ENCODE measurements at regions not wholly inside any gene's neighbourhood (a gene's known extent, or its start where the extent isn't known, plus 50 kb on each side); places are given as distances from the start of the nearest gene placed in this dataset.

DNA sequence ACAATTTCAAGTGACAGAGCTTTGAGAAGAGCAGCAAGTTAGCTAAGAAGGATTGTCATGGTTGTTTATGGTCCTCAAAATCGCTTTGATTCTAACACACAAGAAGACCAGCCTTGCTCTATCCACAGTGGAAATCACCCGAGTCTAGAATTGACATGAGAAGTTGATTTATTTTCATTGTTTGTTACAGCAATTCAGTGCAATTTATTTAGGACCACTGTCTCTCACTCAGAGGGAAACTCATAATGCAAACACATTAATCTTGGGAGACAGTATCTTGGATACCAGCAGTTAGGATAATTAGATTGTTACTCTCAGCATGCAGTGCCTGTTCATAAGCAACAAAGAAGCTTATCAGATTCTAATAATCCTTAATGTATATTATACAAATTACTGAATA, 498.9 kb downstream of the NTRK2 start:
- DNase-seq, result no peak
- H3K79me1 ChIP-seq (replicated peaks; ENCODE audit: low read length, poor library complexity, severe bottlenecking), result no peaks in the 10 kb centered on the region
- 60% methylated on average over 1 of the region's 2 CpGs for WGBS
- no peak overlapping the region for H4K8ac ChIP-seq (ENCODE audit: low read length)
- H4K91ac ChIP-seq (ENCODE audit: low read length), result no peak overlapping the region
- H3K4me1 ChIP-seq (ENCODE audit: control insufficient read depth, insufficient read depth, low read depth, low read length), result no peaks in the 10 kb centered on the region
- H3K4me3 ChIP-seq (ENCODE audit: insufficient read depth in 1 of 2, low read depth in 1 of 2, low read length in 2 of 2), result no peak overlapping the region
- no peak overlapping the region for H3K18ac ChIP-seq (ENCODE audit: low read depth in 1 of 2, low read length in 2 of 2)
- no peak overlapping the region for H2AK5ac ChIP-seq (ENCODE audit: low read length, severe bottlenecking)
- no peak overlapping the region for H2AFZ ChIP-seq (ENCODE audit: low read depth, low read length)
- no peak overlapping the region for H3K27ac ChIP-seq (ENCODE audit: low read length, poor library complexity, severe bottlenecking)
- no peak overlapping the region for H2BK12ac ChIP-seq (ENCODE audit: low read length in 2 of 2)
- no peaks in the 10 kb centered on the region for H3K36me3 ChIP-seq (ENCODE audit: control insufficient read depth in 1 of 2, insufficient read depth in 2 of 2, low read depth in 1 of 2, low read length in 2 of 2)
- H3K4me2 ChIP-seq (ENCODE audit: low read length, poor library complexity, severe bottlenecking), result no peak overlapping the region
- H3K27me3 ChIP-seq (ENCODE audit: control insufficient read depth in 1 of 2, insufficient read depth in 1 of 2, low read length in 2 of 2), result no peaks in the 10 kb centered on the region
- H3K4ac ChIP-seq (ENCODE audit: low read depth in 1 of 2, low read length in 2 of 2), result no peak overlapping the region
- H3K9ac ChIP-seq (ENCODE audit: low read length), result no peak overlapping the region
- no peak overlapping the region for H2BK5ac ChIP-seq (ENCODE audit: low read depth, low read length, poor library complexity, severe bottlenecking)
- no peak overlapping the region for H3K14ac ChIP-seq (ENCODE audit: low read length in 2 of 2)
- H2BK120ac ChIP-seq (ENCODE audit: low read depth, low read length), result no peak overlapping the region
- peaks cover 11% of the 10 kb centered on the region for H3K9me3 ChIP-seq (ENCODE audit: control insufficient read depth, low read length)
- no peak overlapping the region for H3K23ac ChIP-seq (ENCODE audit: low read length in 2 of 2)
- no peak overlapping the region for H2BK15ac ChIP-seq (ENCODE audit: low read depth, poor library complexity, severe bottlenecking)

DNA sequence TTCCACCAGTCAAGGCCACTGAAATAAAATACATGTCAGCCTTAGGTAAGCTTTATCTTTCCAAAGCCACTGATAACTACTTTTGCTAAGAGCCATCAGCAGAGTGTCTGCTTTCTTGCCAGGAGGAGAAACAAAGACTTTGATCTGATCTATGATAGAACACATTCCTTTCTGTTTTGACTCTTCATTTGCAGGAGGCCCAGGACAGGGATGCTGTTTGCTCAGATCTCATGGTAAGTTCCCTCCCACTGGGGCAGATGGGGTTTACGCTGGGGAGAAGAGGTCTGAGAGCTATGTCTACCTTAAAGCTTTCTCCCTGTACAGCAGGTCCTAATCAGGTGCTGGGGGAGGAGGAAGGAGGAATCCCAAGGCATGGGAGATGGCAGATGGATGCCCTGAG, 497.6 kb downstream of the NTRK2 start:
- Histone ChIP-seq H3K23ac (ENCODE audit: low read length in 2 of 2) (no peak overlapping the region), H4K91ac (ENCODE audit: low read length) (no peak overlapping the region), H2AK5ac (ENCODE audit: low read length, severe bottlenecking) (no peak overlapping the region), H3K4me1 (ENCODE audit: control insufficient read depth, insufficient read depth, low read depth, low read length) (no peaks in the 10 kb centered on the region), H2AFZ (ENCODE audit: low read depth, low read length) (no peak overlapping the region), H3K36me3 (ENCODE audit: control insufficient read depth in 1 of 2, insufficient read depth in 2 of 2, low read depth in 1 of 2, low read length in 2 of 2) (no peaks in the 10 kb centered on the region), H2BK15ac (ENCODE audit: low read depth, poor library complexity, severe bottlenecking) (no peak overlapping the region), H3K14ac (ENCODE audit: low read length in 2 of 2) (no peak overlapping the region), H4K8ac (ENCODE audit: low read length) (no peak overlapping the region), H3K9ac (ENCODE audit: low read length) (no peak overlapping the region), H3K4ac (ENCODE audit: low read depth in 1 of 2, low read length in 2 of 2) (no peak overlapping the region), H3K4me2 (ENCODE audit: low read length, poor library complexity, severe bottlenecking) (no peak overlapping the region), H2BK5ac (ENCODE audit: low read depth, low read length, poor library complexity, severe bottlenecking) (no peak overlapping the region), H2BK12ac (ENCODE audit: low read length in 2 of 2) (no peak overlapping the region), H3K4me3 (ENCODE audit: insufficient read depth in 1 of 2, low read depth in 1 of 2, low read length in 2 of 2) (no peak overlapping the region), H3K27me3 (ENCODE audit: control insufficient read depth in 1 of 2, insufficient read depth in 1 of 2, low read length in 2 of 2) (no peaks in the 10 kb centered on the region), H3K27ac (ENCODE audit: low read length, poor library complexity, severe bottlenecking) (no peak overlapping the region), H3K79me1 (replicated peaks; ENCODE audit: low read length, poor library complexity, severe bottlenecking) (no peaks in the 10 kb centered on the region), H3K18ac (ENCODE audit: low read depth in 1 of 2, low read length in 2 of 2) (no peak overlapping the region), H2BK120ac (ENCODE audit: low read depth, low read length) (no peak overlapping the region), H3K9me3 (ENCODE audit: control insufficient read depth, low read length) (peaks cover 17% of the 10 kb centered on the region)
- no peak for DNase-seq
- 67% methylated on average over 1 of the region's 1 CpG for WGBS

GRCh38 chr9:85163825-85164224, 494.3 kb downstream of the NTRK2 start:
- no peaks in the 10 kb centered on the region for H3K27me3 ChIP-seq (ENCODE audit: control insufficient read depth in 1 of 2, insufficient read depth in 1 of 2, low read length in 2 of 2)
- H2BK5ac ChIP-seq (ENCODE audit: low read depth, low read length, poor library complexity, severe bottlenecking), result no peak overlapping the region

DNA sequence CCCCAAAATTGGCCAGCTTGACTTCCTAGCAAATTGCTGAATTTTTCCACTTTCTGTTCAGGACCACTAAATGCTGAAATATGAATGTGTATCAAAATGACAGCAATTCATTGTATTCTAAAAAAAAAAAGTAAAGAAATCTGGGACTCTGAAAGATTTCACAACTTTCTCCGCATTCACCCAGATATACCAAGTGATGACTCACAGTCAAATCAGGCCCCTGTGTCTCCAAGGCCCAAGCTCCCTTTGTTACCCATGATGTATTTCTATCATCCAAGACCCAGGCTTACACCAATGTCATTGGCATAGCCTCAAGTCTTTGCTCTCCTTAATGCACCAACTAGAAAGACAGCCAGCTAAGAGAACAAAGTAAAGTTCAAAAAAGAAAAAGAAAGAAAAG, 493.9 kb downstream of the NTRK2 start:
- H2BK15ac ChIP-seq (ENCODE audit: low read depth, poor library complexity, severe bottlenecking), result no peak overlapping the region
- H4K8ac ChIP-seq (ENCODE audit: low read length), result no peak overlapping the region
- H4K91ac ChIP-seq (ENCODE audit: low read length), result no peak overlapping the region
- H3K9ac ChIP-seq (ENCODE audit: low read length), result peak overlapping the region; percentile 22
- H3K4me3 ChIP-seq (ENCODE audit: insufficient read depth in 1 of 2, low read depth in 1 of 2, low read length in 2 of 2), result no peak overlapping the region
- H3K4ac ChIP-seq (ENCODE audit: low read depth in 1 of 2, low read length in 2 of 2), result no peak overlapping the region
- H3K27me3 ChIP-seq (ENCODE audit: control insufficient read depth in 1 of 2, insufficient read depth in 1 of 2, low read length in 2 of 2), result no peaks in the 10 kb centered on the region
- H3K18ac ChIP-seq (ENCODE audit: low read depth in 1 of 2, low read length in 2 of 2), result no peak overlapping the region
- DNase-seq, result no peak
- H3K4me1 ChIP-seq (ENCODE audit: control insufficient read depth, insufficient read depth, low read depth, low read length), result no peaks in the 10 kb centered on the region
- H3K9me3 ChIP-seq (ENCODE audit: control insufficient read depth, low read length), result peaks cover 10% of the 10 kb centered on the region
- H3K14ac ChIP-seq (ENCODE audit: low read length in 2 of 2), result no peak overlapping the region
- H3K23ac ChIP-seq (ENCODE audit: low read length in 2 of 2), result no peak overlapping the region
- H2BK5ac ChIP-seq (ENCODE audit: low read depth, low read length, poor library complexity, severe bottlenecking), result no peak overlapping the region
- no peaks in the 10 kb centered on the region for H3K79me1 ChIP-seq (replicated peaks; ENCODE audit: low read length, poor library complexity, severe bottlenecking)
- no peak overlapping the region for H2BK12ac ChIP-seq (ENCODE audit: low read length in 2 of 2)
- no peaks in the 10 kb centered on the region for H3K36me3 ChIP-seq (ENCODE audit: control insufficient read depth in 1 of 2, insufficient read depth in 2 of 2, low read depth in 1 of 2, low read length in 2 of 2)
- H3K4me2 ChIP-seq (ENCODE audit: low read length, poor library complexity, severe bottlenecking), result no peak overlapping the region
- no peak overlapping the region for H2AFZ ChIP-seq (ENCODE audit: low read depth, low read length)
- WGBS, result 95% methylated on average over 1 of the region's 1 CpG
- no peak overlapping the region for H2BK120ac ChIP-seq (ENCODE audit: low read depth, low read length)
- no peak overlapping the region for H2AK5ac ChIP-seq (ENCODE audit: low read length, severe bottlenecking)
- no peak overlapping the region for H3K27ac ChIP-seq (ENCODE audit: low read length, poor library complexity, severe bottlenecking)

More at GRCh38 chr9:85163825-85164224, 494.3 kb downstream of the NTRK2 start:
- no peak overlapping the region for H4K8ac ChIP-seq (ENCODE audit: low read length)
- no peak overlapping the region for H2BK15ac ChIP-seq (ENCODE audit: low read depth, poor library complexity, severe bottlenecking)
- no peak overlapping the region for H2BK120ac ChIP-seq (ENCODE audit: low read depth, low read length)
- H2AK5ac ChIP-seq (ENCODE audit: low read length, severe bottlenecking), result no peak overlapping the region
- H3K4me2 ChIP-seq (ENCODE audit: low read length, poor library complexity, severe bottlenecking), result no peak overlapping the region
- H3K4ac ChIP-seq (ENCODE audit: low read depth in 1 of 2, low read length in 2 of 2), result no peak overlapping the region
- no peak overlapping the region for H4K91ac ChIP-seq (ENCODE audit: low read length)
- H3K4me1 ChIP-seq (ENCODE audit: control insufficient read depth, insufficient read depth, low read depth, low read length), result no peaks in the 10 kb centered on the region
- no peak overlapping the region for H3K9ac ChIP-seq (ENCODE audit: low read length)
- peaks cover 11% of the 10 kb centered on the region for H3K9me3 ChIP-seq (ENCODE audit: control insufficient read depth, low read length)
- H3K23ac ChIP-seq (ENCODE audit: low read length in 2 of 2), result no peak overlapping the region
- H2AFZ ChIP-seq (ENCODE audit: low read depth, low read length), result no peak overlapping the region
- H3K18ac ChIP-seq (ENCODE audit: low read depth in 1 of 2, low read length in 2 of 2), result no peak overlapping the region
- H3K36me3 ChIP-seq (ENCODE audit: control insufficient read depth in 1 of 2, insufficient read depth in 2 of 2, low read depth in 1 of 2, low read length in 2 of 2), result no peaks in the 10 kb centered on the region
- H3K79me1 ChIP-seq (replicated peaks; ENCODE audit: low read length, poor library complexity, severe bottlenecking), result no peaks in the 10 kb centered on the region
- no peak overlapping the region for H3K4me3 ChIP-seq (ENCODE audit: insufficient read depth in 1 of 2, low read depth in 1 of 2, low read length in 2 of 2)
- DNase-seq, result no peak
- WGBS, result 100% methylated on average over 1 of the region's 2 CpGs
- H3K27ac ChIP-seq (ENCODE audit: low read length, poor library complexity, severe bottlenecking), result no peak overlapping the region
- no peak overlapping the region for H3K14ac ChIP-seq (ENCODE audit: low read length in 2 of 2)
- no peak overlapping the region for H2BK12ac ChIP-seq (ENCODE audit: low read length in 2 of 2)
